ENCODE measurements at regions not wholly inside any gene's neighbourhood (a gene's known extent, or its start where the extent isn't known, plus 50 kb on each side); places are given as distances from the start of the nearest gene placed in this dataset.

GRCh38 chr12:13536219-13536910, 339.8 kb downstream of the EMP1 start:
- TF ChIP-seq CTCF (IDR thresholded peaks at IDR 0.05; ENCODE audit: low read depth, low read length, poor library complexity, severe bottlenecking) (no peak), EZH2phosphoT487 (IDR thresholded peaks at IDR 0.05; ENCODE audit: borderline replicate concordance, low read length) (no peak)
